ENCODE measurements at regions not wholly inside any gene's neighbourhood (a gene's known extent, or its start where the extent isn't known, plus 50 kb on each side); places are given as distances from the start of the nearest gene placed in this dataset.

DNA sequence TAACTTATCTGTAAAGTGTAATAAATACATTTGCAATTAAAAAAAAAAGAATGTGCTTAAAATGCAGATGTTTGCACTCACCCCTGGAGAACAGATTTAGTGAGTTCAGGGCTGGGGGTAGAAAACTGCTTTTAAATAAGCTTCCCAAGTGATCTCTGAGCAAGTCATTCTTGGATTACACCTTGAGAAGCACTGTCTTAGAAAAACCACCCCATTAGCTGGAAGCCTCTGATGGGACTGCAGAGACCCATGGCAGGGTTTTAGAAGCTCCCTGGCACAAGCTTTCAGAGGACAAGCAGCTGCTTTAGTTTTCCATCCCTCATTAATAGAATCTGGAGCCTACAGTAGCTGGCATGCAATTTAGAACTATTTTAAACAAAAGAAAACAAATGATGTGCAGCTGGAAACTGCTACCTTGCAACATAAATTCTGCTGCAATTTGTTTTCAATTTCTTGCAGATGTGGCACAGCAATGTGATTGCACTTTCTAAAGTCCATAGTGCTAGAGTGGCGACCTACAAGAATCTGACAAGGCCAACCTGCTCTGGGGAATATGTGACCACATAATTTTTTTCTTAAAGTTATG is 141.5 kb downstream of the CDC42EP3 start:
- Histone ChIP-seq H3K27ac (ENCODE audit: low read depth, low read length) (no peak overlapping the region), H3K27me3 (ENCODE audit: control insufficient read depth in 5 of 5, insufficient read depth in 4 of 5, low read length in 5 of 5) (no peaks in the 10 kb centered on the region), H3K9ac (ENCODE audit: low read length in 5 of 5) (no peak overlapping the region), H3K4me3 (ENCODE audit: low read depth in 1 of 5, low read length in 5 of 5) (no peak overlapping the region), H3K4me1 (ENCODE audit: control insufficient read depth in 5 of 5, insufficient read depth in 5 of 5, low read length in 5 of 5) (peaks cover 0 to 5% (median 0%) of the 10 kb centered on the region in 5 donors), H3K9me3 (ENCODE audit: control insufficient read depth in 5 of 5, low read length in 5 of 5) (no peaks in the 10 kb centered on the region), H3K36me3 (ENCODE audit: control insufficient read depth in 5 of 5, insufficient read depth in 5 of 5, low read length in 5 of 5) (no peaks in the 10 kb centered on the region)

DNA sequence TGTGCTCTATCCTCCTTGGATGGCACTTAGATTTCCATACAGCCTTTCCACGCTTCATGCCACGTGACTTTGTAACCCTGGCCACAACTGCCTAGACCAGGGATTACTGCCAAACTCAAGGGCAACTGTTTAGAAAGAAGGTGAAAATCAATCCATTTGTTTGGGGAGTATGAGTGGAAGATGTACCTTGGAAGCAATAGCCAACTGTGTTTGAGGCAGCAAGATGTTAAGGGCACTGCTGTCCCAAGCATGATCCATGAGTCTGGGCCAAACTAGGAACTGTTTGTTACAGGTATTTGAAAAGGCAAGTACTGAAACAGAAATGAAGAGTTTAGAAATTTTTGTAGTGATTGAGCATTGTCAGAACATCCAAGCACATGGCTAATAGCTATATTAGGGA is 138.9 kb downstream of the CDC42EP3 start:
- Histone ChIP-seq H3K9ac (ENCODE audit: low read length in 5 of 5) (no peak overlapping the region), H3K27me3 (ENCODE audit: control insufficient read depth in 5 of 5, insufficient read depth in 4 of 5, low read length in 5 of 5) (no peaks in the 10 kb centered on the region), H3K4me1 (ENCODE audit: control insufficient read depth in 5 of 5, insufficient read depth in 5 of 5, low read length in 5 of 5) (no peaks in the 10 kb centered on the region), H3K9me3 (ENCODE audit: control insufficient read depth in 5 of 5, low read length in 5 of 5) (no peaks in the 10 kb centered on the region), H3K4me3 (ENCODE audit: low read depth in 1 of 5, low read length in 5 of 5) (no peak overlapping the region), H3K36me3 (ENCODE audit: control insufficient read depth in 5 of 5, insufficient read depth in 5 of 5, low read length in 5 of 5) (no peaks in the 10 kb centered on the region), H3K27ac (ENCODE audit: low read depth, low read length) (no peak overlapping the region)

DNA sequence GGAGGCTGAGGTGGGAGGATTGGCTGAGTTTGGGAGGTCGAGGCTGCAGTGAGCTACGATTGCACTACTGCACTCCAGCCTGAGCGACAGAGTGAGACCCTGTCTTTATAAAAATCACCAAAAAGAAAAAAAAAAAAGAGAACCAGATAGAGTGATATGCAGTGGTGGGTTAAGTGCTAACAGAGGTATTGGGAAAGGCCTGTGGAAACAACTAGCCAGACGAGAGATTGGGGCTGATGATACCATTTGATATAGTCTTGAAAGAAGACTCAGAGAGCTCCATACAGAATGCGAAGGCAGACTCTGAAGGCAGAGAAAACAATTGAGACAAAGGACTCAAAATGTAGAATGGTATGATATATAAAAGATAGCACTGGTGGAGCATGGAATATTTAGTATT is 134.1 kb downstream of the CDC42EP3 start:
- Histone ChIP-seq H3K4me1 (ENCODE audit: control insufficient read depth in 5 of 5, insufficient read depth in 5 of 5, low read length in 5 of 5) (no peaks in the 10 kb centered on the region), H3K9me3 (ENCODE audit: control insufficient read depth in 5 of 5, low read length in 5 of 5) (no peaks in the 10 kb centered on the region), H3K27me3 (ENCODE audit: control insufficient read depth in 5 of 5, insufficient read depth in 4 of 5, low read length in 5 of 5) (no peaks in the 10 kb centered on the region), H3K9ac (ENCODE audit: low read length in 5 of 5) (no peak overlapping the region), H3K4me3 (ENCODE audit: low read depth in 1 of 5, low read length in 5 of 5) (no peak overlapping the region), H3K36me3 (ENCODE audit: control insufficient read depth in 5 of 5, insufficient read depth in 5 of 5, low read length in 5 of 5) (no peaks in the 10 kb centered on the region), H3K27ac (ENCODE audit: low read depth, low read length) (no peak overlapping the region)

DNA sequence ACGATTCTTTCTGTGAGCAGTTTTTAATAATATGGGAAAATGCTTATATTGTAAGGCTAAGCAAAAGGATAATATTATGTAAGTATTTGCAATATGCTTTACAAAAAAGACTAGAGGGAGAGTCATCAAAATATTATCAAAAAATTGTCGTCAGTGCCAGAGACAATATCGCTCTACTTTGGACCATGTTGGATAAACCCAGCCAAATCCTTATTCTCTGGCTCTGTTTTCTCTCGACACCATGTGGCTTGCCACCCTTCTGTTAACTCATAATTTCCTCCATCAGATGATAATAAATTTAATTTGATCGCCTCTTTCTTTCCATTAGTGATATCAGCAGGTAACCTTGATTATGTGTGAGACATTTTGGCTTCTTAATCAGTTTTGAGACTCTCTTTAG is 129.9 kb downstream of the CDC42EP3 start:
- Histone ChIP-seq H3K9me3 (ENCODE audit: control insufficient read depth in 5 of 5, low read length in 5 of 5) (no peaks in the 10 kb centered on the region), H3K36me3 (ENCODE audit: control insufficient read depth in 5 of 5, insufficient read depth in 5 of 5, low read length in 5 of 5) (no peaks in the 10 kb centered on the region), H3K27ac (ENCODE audit: low read depth, low read length) (no peak overlapping the region), H3K27me3 (ENCODE audit: control insufficient read depth in 5 of 5, insufficient read depth in 4 of 5, low read length in 5 of 5) (no peaks in the 10 kb centered on the region), H3K4me3 (ENCODE audit: low read depth in 1 of 5, low read length in 5 of 5) (no peak overlapping the region), H3K9ac (ENCODE audit: low read length in 5 of 5) (no peak overlapping the region), H3K4me1 (ENCODE audit: control insufficient read depth in 5 of 5, insufficient read depth in 5 of 5, low read length in 5 of 5) (peaks cover 0 to 11% (median 8%) of the 10 kb centered on the region in 5 donors)

DNA sequence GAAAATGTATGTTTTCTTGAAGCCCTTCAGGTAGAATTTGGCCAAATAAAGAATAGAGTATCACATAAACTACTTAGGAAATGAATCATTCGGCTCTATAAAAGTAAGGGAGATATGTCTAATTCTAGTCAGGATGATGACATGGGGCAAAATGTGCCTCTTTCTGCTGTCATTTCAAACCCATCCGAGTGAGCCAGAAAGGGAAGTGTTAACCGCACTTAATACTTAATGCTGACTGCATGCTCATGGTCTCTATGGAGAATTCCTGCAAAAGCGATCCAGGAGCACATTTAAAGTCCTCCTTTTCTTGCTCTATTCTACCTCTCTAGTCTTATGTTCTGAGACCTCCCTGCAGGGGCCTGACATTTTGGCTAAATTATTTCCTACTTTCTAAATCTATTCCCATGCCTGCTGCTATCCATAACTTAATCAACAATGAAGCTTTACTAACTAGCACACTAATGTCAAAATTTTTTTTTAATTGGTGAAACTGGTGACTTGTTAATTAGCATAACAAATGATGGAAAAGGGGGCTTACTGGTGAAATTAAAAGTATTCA is 127.4 kb downstream of the CDC42EP3 start:
- Histone ChIP-seq H3K36me3 (ENCODE audit: control insufficient read depth in 5 of 5, insufficient read depth in 5 of 5, low read length in 5 of 5) (no peaks in the 10 kb centered on the region), H3K9me3 (ENCODE audit: control insufficient read depth in 5 of 5, low read length in 5 of 5) (no peaks in the 10 kb centered on the region), H3K4me3 (ENCODE audit: low read depth in 1 of 5, low read length in 5 of 5) (no peak overlapping the region), H3K27ac (ENCODE audit: low read depth, low read length) (no peak overlapping the region), H3K9ac (ENCODE audit: low read length in 5 of 5) (no peak overlapping the region), H3K4me1 (ENCODE audit: control insufficient read depth in 5 of 5, insufficient read depth in 5 of 5, low read length in 5 of 5) (peaks cover 0 to 11% (median 8%) of the 10 kb centered on the region in 5 donors), H3K27me3 (ENCODE audit: control insufficient read depth in 5 of 5, insufficient read depth in 4 of 5, low read length in 5 of 5) (no peaks in the 10 kb centered on the region)

DNA sequence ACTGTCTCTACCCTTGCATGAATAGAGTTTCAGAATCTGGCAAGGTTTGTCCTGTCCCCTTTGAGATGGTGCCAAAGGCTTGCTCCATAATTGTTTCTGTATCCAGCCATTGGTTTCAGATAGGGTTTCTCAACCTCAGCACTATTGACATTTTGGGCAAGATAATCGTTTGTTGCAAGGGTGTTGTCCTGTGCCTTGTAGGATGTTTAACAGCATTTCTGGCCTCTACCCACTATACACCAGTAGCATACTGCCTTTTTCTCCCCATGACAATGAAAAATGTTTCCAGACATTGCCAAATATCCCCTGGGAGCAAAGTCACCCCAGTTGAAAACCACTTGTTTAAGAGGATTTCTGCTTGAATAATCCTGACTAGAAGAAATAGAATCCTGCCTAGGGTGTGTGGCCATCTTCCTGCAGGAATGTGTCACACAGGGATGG is 126.8 kb downstream of the CDC42EP3 start:
- Histone ChIP-seq H3K9ac (ENCODE audit: low read length in 5 of 5) (no peak overlapping the region), H3K4me1 (ENCODE audit: control insufficient read depth in 5 of 5, insufficient read depth in 5 of 5, low read length in 5 of 5) (peaks cover 0 to 11% (median 8%) of the 10 kb centered on the region in 5 donors), H3K36me3 (ENCODE audit: control insufficient read depth in 5 of 5, insufficient read depth in 5 of 5, low read length in 5 of 5) (no peaks in the 10 kb centered on the region), H3K9me3 (ENCODE audit: control insufficient read depth in 5 of 5, low read length in 5 of 5) (no peaks in the 10 kb centered on the region), H3K27me3 (ENCODE audit: control insufficient read depth in 5 of 5, insufficient read depth in 4 of 5, low read length in 5 of 5) (no peaks in the 10 kb centered on the region), H3K27ac (ENCODE audit: low read depth, low read length) (no peak overlapping the region), H3K4me3 (ENCODE audit: low read depth in 1 of 5, low read length in 5 of 5) (no peak overlapping the region)

DNA sequence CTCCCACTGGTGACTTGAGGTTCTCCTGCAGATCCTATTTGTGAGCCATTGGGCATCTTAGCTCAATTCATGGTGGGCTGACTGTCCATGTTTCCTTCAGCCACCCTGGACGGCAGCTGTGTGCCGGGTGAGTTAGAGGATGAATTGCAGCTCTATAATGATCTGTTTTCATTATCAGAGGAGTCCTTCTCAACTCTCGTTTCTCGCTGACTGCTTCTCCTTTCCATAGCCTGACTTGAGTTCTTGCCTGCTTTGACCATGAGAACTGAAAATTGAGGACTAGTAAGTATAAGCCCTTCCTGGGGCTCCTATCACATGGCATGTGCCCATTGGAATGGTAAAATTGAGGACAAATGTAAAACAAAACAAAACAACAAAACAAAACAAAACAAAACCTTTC is 121.8 kb downstream of the CDC42EP3 start:
- no peaks in the 10 kb centered on the region for H3K36me3 ChIP-seq (ENCODE audit: control insufficient read depth in 5 of 5, insufficient read depth in 5 of 5, low read length in 5 of 5)
- no peak overlapping the region for H3K27ac ChIP-seq (ENCODE audit: low read depth, low read length)
- H3K9me3 ChIP-seq (ENCODE audit: control insufficient read depth in 5 of 5, low read length in 5 of 5), result no peaks in the 10 kb centered on the region
- H3K27me3 ChIP-seq (ENCODE audit: control insufficient read depth in 5 of 5, insufficient read depth in 4 of 5, low read length in 5 of 5), result no peaks in the 10 kb centered on the region
- no peak overlapping the region for H3K4me3 ChIP-seq (ENCODE audit: low read depth in 1 of 5, low read length in 5 of 5)
- H3K9ac ChIP-seq (ENCODE audit: low read length in 5 of 5), result no peak overlapping the region
- H3K4me1 ChIP-seq (ENCODE audit: control insufficient read depth in 5 of 5, insufficient read depth in 5 of 5, low read length in 5 of 5), result peaks cover 0 to 13% (median 7%) of the 10 kb centered on the region in 5 donors

DNA sequence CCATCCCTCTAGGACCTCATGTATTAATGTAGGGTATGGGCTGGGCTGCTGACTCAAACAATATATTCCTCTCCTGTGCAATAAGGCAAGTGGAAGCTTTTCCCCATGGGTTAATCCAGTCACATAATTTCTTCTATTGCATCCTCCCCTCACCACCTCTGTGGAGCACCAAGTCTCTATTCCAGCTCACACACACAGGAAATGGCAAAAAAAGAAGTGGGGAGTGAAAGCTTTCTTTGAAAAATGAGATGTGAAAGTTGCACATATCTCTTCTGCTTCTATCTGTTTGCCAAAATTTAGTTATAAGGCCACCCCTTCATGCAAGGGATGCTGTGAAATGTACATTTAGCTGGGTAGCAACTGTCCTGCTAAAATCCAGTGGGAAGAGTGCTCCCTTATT is 121.3 kb downstream of the CDC42EP3 start:
- Histone ChIP-seq H3K27me3 (ENCODE audit: control insufficient read depth in 5 of 5, insufficient read depth in 4 of 5, low read length in 5 of 5) (no peaks in the 10 kb centered on the region), H3K36me3 (ENCODE audit: control insufficient read depth in 5 of 5, insufficient read depth in 5 of 5, low read length in 5 of 5) (no peaks in the 10 kb centered on the region), H3K4me1 (ENCODE audit: control insufficient read depth in 5 of 5, insufficient read depth in 5 of 5, low read length in 5 of 5) (peaks cover 0 to 10% (median 5%) of the 10 kb centered on the region in 5 donors), H3K9me3 (ENCODE audit: control insufficient read depth in 5 of 5, low read length in 5 of 5) (no peaks in the 10 kb centered on the region), H3K4me3 (ENCODE audit: low read depth in 1 of 5, low read length in 5 of 5) (no peak overlapping the region), H3K9ac (ENCODE audit: low read length in 5 of 5) (no peak overlapping the region), H3K27ac (ENCODE audit: low read depth, low read length) (no peak overlapping the region)

DNA sequence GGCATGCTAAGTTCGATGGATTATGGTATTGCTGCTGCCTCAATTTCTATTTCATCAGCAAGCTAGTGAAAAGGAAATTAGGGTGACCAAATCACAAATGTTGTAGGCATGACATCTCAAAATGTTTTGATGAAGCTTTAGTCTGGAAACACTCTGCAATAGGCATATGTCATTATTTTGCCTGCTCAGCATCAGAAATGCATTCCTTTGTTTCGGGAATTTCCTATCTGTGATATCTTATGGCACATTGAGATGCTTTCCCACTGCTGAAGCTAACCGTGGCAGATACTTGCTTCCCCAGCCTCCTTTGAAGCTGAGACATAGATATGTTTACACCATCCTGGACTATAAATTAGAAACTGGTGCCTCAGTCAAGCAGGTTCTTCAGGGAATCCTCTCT is 119.7 kb downstream of the CDC42EP3 start:
- no peak overlapping the region for H3K27ac ChIP-seq (ENCODE audit: low read depth, low read length)

DNA sequence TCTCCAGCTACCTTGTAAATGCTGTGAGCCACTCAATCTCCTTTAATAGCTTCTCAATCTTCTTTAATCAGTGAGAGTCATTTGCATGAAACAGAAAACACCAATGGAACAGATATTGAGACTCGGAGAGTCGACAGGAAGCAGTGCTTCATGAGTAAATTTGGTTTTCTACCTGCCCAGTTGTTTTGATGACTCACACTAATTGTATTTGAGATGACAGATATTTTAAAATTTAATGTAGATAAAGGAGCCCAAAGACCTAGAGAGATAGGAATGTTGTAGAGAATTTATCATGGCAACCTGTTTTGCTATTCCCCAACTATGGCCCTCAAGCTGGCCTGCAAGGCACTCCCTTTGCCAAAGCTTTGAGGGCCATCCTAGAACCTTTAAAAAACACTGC is 119.1 kb downstream of the CDC42EP3 start:
- Histone ChIP-seq H3K4me3 (ENCODE audit: low read depth in 1 of 5, low read length in 5 of 5) (no peak overlapping the region), H3K27ac (ENCODE audit: low read depth, low read length) (no peak overlapping the region), H3K27me3 (ENCODE audit: control insufficient read depth in 5 of 5, insufficient read depth in 4 of 5, low read length in 5 of 5) (no peaks in the 10 kb centered on the region), H3K9me3 (ENCODE audit: control insufficient read depth in 5 of 5, low read length in 5 of 5) (no peaks in the 10 kb centered on the region), H3K4me1 (ENCODE audit: control insufficient read depth in 5 of 5, insufficient read depth in 5 of 5, low read length in 5 of 5) (peaks cover 0 to 11% (median 10%) of the 10 kb centered on the region in 5 donors), H3K36me3 (ENCODE audit: control insufficient read depth in 5 of 5, insufficient read depth in 5 of 5, low read length in 5 of 5) (no peaks in the 10 kb centered on the region), H3K9ac (ENCODE audit: low read length in 5 of 5) (no peak overlapping the region)

More for the DNA sequence above, 119.7 kb downstream of the CDC42EP3 start:
- Histone ChIP-seq H3K9me3 (ENCODE audit: control insufficient read depth in 5 of 5, low read length in 5 of 5) (no peaks in the 10 kb centered on the region), H3K27me3 (ENCODE audit: control insufficient read depth in 5 of 5, insufficient read depth in 4 of 5, low read length in 5 of 5) (no peaks in the 10 kb centered on the region), H3K9ac (ENCODE audit: low read length in 5 of 5) (no peak overlapping the region), H3K4me1 (ENCODE audit: control insufficient read depth in 5 of 5, insufficient read depth in 5 of 5, low read length in 5 of 5) (peaks cover 0 to 11% (median 10%) of the 10 kb centered on the region in 5 donors), H3K4me3 (ENCODE audit: low read depth in 1 of 5, low read length in 5 of 5) (no peak overlapping the region), H3K36me3 (ENCODE audit: control insufficient read depth in 5 of 5, insufficient read depth in 5 of 5, low read length in 5 of 5) (no peaks in the 10 kb centered on the region)
